GM12892 (cell line): ENCODE measurements at regions not wholly inside any gene's neighbourhood (a gene's known extent, or its start where the extent isn't known, plus 50 kb on each side); places are given as distances from the start of the nearest gene placed in this dataset.

Source experiments
- POLR2A ChIP-seq: IDR thresholded peaks from 2 replicates; pipeline ENCODE4 v1.6.1; 2011; ENCODE audit warnings: low read depth, low read length, control low read depth
- POLR2AphosphoS5 ChIP-seq: IDR thresholded peaks from 2 replicates; pipeline ENCODE4 v1.6.1; 2011; ENCODE audit warnings: low read depth, low read length, control low read depth
- TAF1 ChIP-seq: IDR thresholded peaks from 2 replicates; pipeline ENCODE4 v1.6.1; 2011; ENCODE audit warnings: low read depth, mild to moderate bottlenecking, control low read depth, low read length, borderline replicate concordance

DNA sequence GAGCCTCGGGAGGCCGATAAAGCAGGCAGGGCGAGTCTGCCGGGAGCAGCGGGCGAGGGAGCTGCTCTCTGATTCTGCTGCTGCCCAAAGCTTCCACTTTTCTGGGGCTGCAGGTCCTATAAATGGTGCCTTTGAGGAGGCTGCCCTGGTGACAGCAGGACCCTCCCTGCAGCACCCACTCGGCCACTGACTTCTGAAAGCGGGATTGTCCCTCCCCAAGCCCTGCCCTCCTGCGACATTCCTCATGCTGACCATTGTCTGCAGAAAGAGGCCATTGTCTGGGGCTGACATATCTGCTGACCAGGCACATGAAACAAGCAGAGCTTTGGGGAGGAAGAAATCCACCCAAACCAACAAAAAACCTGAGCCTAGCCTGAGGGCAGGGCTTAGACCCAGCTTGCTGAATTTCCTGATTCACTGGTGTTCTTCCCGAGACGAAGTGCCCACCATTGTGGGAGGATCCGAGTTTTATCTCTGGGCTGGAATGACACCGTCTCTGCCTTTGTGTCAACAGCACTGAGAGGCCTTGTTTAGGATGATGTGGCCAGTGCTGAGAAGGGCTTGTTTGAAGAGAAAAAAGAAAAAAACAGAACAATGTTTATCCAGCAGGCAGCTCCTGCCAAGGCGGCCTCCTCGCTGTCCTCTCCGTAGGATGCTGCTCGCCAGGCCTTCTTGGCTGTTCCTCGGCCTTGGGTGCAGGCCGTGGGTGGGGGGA, 129.7 kb downstream of the MYCN start:
- TF ChIP-seq POLR2AphosphoS5 = no peak
- TF ChIP-seq TAF1 = no peak
- TF ChIP-seq POLR2A = no peak
